ENCODE measurements at regions not wholly inside any gene's neighbourhood (a gene's known extent, or its start where the extent isn't known, plus 50 kb on each side); places are given as distances from the start of the nearest gene placed in this dataset.

GRCh38 chr5:6216471-6217075, 161.8 kb downstream of the MED10 start:
- no peak for DNase-seq
- Histone ChIP-seq H3K27me3 (no peaks in the 10 kb centered on the region), H3K27ac (no peak overlapping the region), H3K9me3 (replicated peaks in 1 of 3) (no peaks in the 10 kb centered on the region), H3K36me3 (replicated peaks in 1 of 2) (no peaks in the 10 kb centered on the region), H3K4me1 (replicated peaks in 1 of 2) (no peaks in the 10 kb centered on the region), H3K4me3 (no peak overlapping the region)
- 81 to 91% (median 87%) methylated on average over 9 of the region's 9 CpGs for WGBS, 4 donors
- intact Hi-C loops (cut with DNase I) = no loop called here
- TF ChIP-seq, protein P1, sequence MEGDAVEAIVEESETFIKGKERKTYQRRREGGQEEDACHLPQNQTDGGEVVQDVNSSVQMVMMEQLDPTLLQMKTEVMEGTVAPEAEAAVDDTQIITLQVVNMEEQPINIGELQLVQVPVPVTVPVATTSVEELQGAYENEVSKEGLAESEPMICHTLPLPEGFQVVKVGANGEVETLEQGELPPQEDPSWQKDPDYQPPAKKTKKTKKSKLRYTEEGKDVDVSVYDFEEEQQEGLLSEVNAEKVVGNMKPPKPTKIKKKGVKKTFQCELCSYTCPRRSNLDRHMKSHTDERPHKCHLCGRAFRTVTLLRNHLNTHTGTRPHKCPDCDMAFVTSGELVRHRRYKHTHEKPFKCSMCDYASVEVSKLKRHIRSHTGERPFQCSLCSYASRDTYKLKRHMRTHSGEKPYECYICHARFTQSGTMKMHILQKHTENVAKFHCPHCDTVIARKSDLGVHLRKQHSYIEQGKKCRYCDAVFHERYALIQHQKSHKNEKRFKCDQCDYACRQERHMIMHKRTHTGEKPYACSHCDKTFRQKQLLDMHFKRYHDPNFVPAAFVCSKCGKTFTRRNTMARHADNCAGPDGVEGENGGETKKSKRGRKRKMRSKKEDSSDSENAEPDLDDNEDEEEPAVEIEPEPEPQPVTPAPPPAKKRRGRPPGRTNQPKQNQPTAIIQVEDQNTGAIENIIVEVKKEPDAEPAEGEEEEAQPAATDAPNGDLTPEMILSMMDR (IDR thresholded peaks at IDR 0.05) = no peak
- TF ChIP-seq POLR2A (IDR thresholded peaks at IDR 0.05) = no peak

- no peaks in the 10 kb centered on the region for H3K27me3 ChIP-seq
- H3K4me3 ChIP-seq = no peak overlapping the region
- H3K4me1 ChIP-seq (replicated peaks in 1 of 2) = no peaks in the 10 kb centered on the region
- 80 to 86% (median 82%) methylated on average over 6 to 8 of the region's 8 CpGs for WGBS, 4 donors
- no peak for TF ChIP-seq POLR2A (IDR thresholded peaks at IDR 0.05)
- TF ChIP-seq, protein P1 (IDR thresholded peaks at IDR 0.05) = no peak
- H3K27ac ChIP-seq = no peak overlapping the region
- no peaks in the 10 kb centered on the region for H3K36me3 ChIP-seq (replicated peaks in 1 of 2)
- DNase-seq = no peak
- intact Hi-C loops (cut with DNase I) = no loop called here
- H3K9me3 ChIP-seq (replicated peaks in 1 of 3) = no peaks in the 10 kb centered on the region
Measured at GRCh38 chr5:6215891-6216290, 162.5 kb downstream of the MED10 start.

- Histone ChIP-seq H3K4me3 (no peak overlapping the region), H3K36me3 (replicated peaks in 1 of 2) (no peaks in the 10 kb centered on the region), H3K9me3 (replicated peaks in 1 of 3) (no peaks in the 10 kb centered on the region), H3K27ac (no peak overlapping the region), H3K27me3 (no peaks in the 10 kb centered on the region), H3K4me1 (replicated peaks in 1 of 2) (no peaks in the 10 kb centered on the region)
- TF ChIP-seq, protein P1 (IDR thresholded peaks at IDR 0.05) = no peak
- no peak for TF ChIP-seq POLR2A (IDR thresholded peaks at IDR 0.05)
- intact Hi-C loops (cut with DNase I) = no loop called here
- WGBS, 4 donors = 56 to 82% (median 68%) methylated on average over 1 of the region's 1 CpG
- DNase-seq = no peak
Measured at GRCh38 chr5:6212244-6212643, 166.1 kb downstream of the MED10 start.

GRCh38 chr5:6206501-6206900, 171.8 kb downstream of the MED10 start:
- 33 to 94% (median 84%) methylated on average over 1 of the region's 1 CpG for WGBS, 4 donors
- no peak overlapping the region for H3K27ac ChIP-seq
- intact Hi-C loops (cut with DNase I) = no loop called here

More at GRCh38 chr5:6206501-6206900, 171.8 kb downstream of the MED10 start:
- H3K4me3 ChIP-seq = no peak overlapping the region
- no peaks in the 10 kb centered on the region for H3K27me3 ChIP-seq
- TF ChIP-seq POLR2A (IDR thresholded peaks at IDR 0.05) = no peak
- TF ChIP-seq, protein P1 (IDR thresholded peaks at IDR 0.05) = no peak
- no peaks in the 10 kb centered on the region for H3K36me3 ChIP-seq (replicated peaks in 1 of 2)
- H3K9me3 ChIP-seq (replicated peaks in 1 of 3) = no peaks in the 10 kb centered on the region
- no peak for DNase-seq
- H3K4me1 ChIP-seq (replicated peaks in 1 of 2) = no peaks in the 10 kb centered on the region

Measured in adrenal gland (tissue), 9 donors.